NCI-H146 treated with DMSO at 0.1 percent for 48 hours (cell line): ENCODE measurements at regions not wholly inside any gene's neighbourhood (a gene's known extent, or its start where the extent isn't known, plus 50 kb on each side); places are given as distances from the start of the nearest gene placed in this dataset.

Experiments
- DNase-seq: peaks from one replicate; lab custom pipeline; 2025; ENCODE audit not compliant: unreplicated experiment; lab: John Stamatoyannopoulos, UW

- no peak for DNase-seq
These were observed 1272.4 kb upstream of the ADGRL4 start for GRCh38 chr1:80278936-80279335.

DNA sequence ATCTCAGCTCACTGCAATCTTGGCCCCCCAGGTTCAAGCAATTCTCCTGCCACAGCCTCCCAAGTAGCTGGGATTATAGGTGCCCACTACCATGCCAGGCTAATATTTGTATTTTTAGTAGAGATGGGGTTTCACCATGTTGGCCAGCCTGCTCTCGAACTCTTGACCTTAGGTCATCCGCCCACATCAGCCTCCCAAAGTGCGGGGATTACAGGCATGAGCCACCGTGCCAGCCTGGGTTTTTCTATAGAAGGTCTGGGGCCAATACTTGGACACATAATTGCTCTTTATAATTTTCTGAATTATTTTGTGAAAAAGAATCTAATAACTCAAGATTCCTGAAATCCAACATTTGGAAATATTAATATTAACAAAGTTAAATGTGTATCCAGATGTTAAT lies 1267.7 kb upstream of the ADGRL4 start:
- no peak for DNase-seq

- DNase-seq: no peak
These were observed 1266.0 kb upstream of the ADGRL4 start for GRCh38 chr1:80272495-80272894.

GRCh38 chr1:80258659-80259058 lies 1252.1 kb upstream of the ADGRL4 start:
- DNase-seq: no peak

DNA sequence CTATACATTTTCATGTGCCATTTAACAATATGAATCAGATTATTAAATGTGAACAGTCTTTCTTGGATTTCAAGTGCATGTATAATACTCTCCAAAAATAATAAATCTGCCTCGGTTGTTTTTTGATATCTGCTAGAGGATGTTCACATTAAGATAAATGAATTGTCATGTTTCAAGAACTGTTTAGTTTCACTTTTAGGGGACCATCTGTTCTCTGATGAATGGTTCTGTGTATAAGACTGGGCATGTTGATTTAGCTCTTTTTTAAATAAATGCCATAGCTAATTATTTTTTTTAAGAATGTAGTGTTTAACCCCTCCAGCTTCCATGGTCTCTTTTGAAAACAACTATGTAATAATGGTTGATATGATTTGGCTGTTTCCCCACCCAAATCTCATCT lies 1245.1 kb upstream of the ADGRL4 start:
- no peak for DNase-seq

DNA sequence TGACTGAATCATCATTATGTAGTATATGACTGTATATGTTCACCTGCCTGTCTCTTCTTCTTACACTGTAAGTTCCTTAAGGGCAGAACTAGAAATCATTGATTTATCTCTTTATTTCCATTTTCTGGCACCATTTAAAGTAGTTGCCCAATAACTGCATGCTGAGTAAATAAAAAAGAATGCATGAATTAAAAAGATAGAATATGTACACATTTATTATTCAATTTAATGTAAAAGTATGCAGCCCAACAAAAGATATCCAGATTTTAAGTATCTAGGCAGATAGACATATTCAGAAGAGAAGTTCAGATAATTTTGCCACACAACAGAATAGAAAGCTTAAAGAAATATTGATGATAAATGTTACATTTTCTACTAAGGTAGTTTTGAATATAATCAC lies 1244.6 kb upstream of the ADGRL4 start:
- no peak for DNase-seq

- DNase-seq: no peak
These were observed 1244.1 kb upstream of the ADGRL4 start for GRCh38 chr1:80250573-80251168.

DNA sequence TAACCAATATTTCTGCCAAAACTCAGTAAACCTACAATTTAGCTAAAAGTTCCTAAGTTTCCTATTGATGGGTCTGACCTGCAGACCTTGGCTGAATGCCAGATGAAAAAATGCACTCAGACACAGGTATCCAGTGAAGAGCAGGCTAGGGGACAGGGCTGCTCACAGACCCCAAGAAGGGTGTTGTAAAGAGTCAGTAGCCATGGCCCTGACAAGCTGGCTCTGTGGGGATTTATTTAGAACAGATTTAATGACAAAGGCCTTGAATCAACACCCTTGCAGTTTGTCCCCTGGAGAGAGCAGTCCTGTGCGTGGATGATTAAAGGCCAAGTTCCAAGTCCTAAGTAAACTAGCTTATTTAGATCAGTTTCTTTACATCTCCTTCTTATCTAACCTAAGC lies 1243.2 kb upstream of the ADGRL4 start:
- no peak for DNase-seq

DNA sequence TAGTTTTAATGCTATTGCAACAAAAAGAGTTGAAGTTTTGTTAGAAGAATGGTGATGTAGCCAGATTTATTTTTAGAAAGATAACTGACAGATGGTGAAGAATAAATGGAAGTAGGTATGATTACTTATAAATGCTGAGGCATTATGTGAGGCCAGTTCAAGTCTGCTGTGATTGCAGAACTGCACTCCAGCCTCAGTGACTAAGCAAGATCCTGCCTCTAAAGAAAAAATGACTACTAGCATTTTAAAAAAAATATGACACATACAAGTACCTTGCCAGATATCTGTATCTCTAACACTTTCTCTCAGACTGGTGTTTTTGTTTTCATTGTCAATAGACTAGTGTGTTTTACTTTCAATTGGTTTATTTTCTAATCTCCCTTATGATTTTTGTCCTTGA lies 1242.4 kb upstream of the ADGRL4 start:
- DNase-seq: no peak

GRCh38 chr1:80245813-80246212 lies 1239.3 kb upstream of the ADGRL4 start:
- DNase-seq: no peak

DNA sequence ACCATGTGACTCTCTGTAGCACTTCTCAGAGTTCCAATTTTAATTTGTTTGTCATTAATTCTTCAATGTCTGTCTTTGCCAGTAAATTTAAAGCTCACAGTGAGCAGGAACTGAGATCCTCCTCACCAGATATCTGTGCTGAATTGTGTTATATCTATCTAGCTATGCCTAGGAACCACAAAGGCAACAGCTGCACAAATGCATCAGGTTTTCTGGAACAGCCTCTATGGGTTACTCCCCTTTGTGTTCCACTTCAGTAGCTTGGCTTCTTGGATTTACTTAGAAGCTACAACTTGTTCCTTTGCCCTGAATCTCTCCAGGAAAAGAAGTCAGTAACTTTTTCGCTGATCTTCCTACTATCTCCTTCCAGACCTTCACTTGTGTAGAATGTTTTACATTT lies 1237.8 kb upstream of the ADGRL4 start:
- no peak for DNase-seq

DNA sequence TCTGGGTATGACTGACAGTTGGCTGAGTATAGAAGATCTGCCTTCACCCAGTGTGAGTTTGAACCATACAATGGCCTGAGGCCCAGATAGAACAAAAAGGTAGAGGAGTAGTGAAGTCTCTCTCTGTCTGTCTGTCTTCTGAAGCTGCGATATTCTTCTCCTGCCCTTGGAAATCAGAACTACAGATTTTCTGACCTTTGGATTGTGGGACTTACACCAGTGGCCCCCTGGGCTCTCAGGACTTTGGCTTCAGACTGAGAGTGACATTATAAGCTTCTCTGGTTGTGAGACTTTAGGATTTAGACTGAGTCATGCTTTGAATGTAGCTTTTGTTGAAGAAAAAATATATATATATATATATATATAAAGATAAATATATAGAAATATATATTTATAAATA lies 1235.0 kb upstream of the ADGRL4 start:
- DNase-seq: no peak

DNA sequence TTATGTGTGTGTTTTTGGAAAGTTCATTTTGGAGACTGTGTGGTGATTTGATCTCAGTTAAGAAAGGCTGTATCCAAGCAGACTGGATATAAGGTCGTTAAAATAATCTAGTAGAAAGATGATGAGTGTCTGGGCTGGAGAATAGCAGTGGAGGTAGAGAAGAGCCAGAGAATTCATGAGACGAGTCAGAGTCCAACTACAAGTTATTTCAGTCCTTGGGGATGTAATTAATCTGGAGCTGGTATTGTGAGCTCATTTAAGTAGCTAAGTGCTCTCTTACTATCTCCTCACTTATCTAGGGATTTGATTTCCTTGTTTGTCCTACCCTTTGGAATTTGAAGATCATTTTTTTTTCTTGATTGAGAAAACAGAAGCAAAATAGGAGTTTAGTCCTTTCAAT lies 1219.0 kb upstream of the ADGRL4 start:
- no peak for DNase-seq

- no peak for DNase-seq
These were observed 1214.8 kb upstream of the ADGRL4 start for GRCh38 chr1:80221319-80221718.

GRCh38 chr1:80218112-80218511 lies 1211.6 kb upstream of the ADGRL4 start:
- DNase-seq: peak; percentile 8

DNA sequence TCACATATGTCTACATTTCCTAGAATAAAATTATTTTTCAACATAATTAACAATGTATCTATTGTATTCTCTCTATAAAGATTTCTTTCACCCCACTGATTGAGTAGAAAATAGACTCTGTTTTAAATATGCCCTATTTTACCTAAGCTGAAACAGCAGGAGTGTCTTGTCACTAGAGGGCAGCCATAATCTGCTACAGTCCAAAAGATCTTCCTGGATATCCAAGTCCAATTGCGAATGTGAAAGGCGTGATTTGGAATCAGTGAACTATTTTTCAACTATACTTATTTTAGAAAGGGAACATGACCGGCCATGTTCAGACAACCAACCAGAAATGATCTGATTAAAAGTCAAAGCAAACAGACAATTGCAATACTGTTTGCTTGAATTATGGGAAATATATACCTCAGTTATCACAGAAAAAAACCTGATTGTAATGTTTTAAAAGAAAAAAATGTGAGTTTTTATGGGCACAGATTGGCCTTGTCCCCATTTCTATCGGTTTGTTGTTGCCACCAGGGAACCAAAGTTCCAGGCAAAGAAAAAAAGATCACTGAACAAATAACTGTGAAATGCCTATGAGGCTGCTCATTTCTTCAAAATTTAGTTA lies 1211.0 kb upstream of the ADGRL4 start:
- peak; percentile 21 for DNase-seq

- no peak for DNase-seq
These were observed 1208.5 kb upstream of the ADGRL4 start for GRCh38 chr1:80214888-80215540.

DNA sequence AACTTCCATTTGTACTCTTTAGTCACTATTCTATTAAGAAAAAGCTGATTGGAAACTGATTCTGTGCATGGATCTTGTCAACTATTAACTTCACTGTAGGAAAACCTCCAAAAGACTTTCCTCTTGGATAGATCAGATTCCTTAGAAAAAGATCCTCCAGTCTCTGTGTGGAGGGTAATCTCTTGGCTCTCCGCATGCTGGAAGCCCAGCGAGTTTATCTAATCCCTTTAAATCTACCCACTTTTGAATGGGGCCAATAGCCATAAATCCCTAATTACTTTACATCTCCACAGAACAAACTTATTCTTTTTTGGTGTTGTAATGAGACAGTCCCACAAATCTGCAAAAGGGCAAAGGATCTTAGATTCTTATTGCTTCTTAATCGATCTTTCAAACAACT lies 1206.4 kb upstream of the ADGRL4 start:
- no peak for DNase-seq

DNA sequence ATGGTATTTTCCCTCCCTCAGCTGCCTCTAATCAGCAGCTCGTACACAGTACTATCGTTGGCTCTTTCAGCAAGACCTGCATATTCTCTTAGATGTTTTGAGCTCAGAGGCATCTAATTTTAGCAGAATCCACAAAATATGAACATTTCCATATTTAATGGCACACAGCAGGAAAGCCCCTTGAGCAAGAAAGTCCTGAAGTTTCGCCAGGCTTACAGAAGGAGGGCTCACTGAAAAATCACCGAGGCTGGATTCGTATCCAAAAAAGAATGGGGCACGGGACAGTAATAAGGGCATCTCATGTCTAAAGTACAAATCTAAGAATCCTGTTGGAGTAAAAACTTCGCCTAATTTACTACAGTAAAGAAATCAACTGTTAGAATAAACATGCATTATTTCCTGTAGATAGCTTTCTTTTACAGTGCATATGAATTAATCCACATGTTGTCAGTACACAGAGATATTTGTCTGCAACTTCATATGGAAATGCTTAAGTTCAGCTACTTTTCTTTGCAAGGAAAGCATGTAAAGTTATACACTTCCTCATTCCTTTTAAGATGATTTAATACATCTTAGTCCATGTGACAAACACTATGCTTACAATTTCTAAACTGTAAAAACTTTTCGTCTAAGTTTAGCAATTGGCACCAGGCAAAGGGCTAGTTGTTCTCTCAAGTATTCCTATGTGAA lies 1205.3 kb upstream of the ADGRL4 start:
- no peak for DNase-seq

GRCh38 chr1:80202118-80202517 lies 1195.6 kb upstream of the ADGRL4 start:
- DNase-seq: no peak

DNA sequence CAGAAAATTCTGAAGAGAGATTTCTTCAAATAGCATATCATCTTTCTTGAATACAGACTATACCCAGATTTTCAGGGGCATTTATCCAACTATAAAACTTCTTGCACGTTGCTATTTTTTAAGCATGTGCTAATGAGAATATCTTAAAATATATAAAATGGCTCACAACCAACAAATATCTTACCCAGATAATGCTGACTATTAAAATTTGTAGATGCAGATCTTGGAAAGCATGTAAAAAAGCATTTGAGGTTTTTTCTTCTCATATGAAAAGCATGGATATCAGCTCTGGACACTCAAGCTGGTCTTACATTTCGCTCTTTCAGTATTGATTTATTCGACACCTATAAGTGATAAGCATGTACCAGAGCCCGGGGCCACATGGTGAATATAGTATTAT lies 1187.7 kb upstream of the ADGRL4 start:
- no peak for DNase-seq

GRCh38 chr1:80181418-80181817 lies 1174.9 kb upstream of the ADGRL4 start:
- no peak for DNase-seq
